ENCODE measurements at regions not wholly inside any gene's neighbourhood (a gene's known extent, or its start where the extent isn't known, plus 50 kb on each side); places are given as distances from the start of the nearest gene placed in this dataset.

DNA sequence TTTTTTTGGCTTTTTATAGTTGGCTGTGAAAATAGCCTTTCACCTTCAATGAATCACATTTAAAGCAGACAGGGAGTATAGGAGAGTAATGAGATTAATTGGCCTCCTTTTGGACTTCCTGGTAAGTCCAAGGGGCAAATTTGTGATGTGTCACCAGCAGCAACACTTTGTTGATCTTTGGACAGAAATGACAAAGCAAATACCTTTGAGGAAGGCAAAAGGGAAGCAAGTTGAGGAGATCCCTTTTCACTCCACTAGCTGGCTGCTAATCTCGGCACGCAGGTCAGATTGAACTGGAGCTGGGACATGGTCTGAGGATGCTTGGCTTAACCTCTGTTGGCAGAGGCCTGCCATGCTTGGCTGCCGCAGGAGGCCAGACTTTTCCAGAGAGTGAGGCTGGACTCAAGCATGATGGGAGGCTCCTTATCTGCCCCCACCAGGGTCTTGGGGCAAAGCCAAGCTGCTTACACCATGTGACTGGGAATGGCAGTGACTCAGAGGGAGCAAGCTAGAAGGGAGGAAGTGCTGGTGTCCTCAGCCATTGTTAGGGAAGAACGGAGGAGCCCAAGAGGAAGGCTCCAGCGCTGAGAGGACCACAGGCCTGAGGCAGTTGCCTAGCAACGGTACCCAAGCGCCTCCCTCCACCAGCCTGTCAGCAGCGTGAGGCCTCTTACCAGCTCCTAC is 174.5 kb upstream of the MAP1B start (continued):
- no peak for TF ChIP-seq ZNF557 (CRISPR knock-in tag; IDR thresholded peaks at IDR 0.05)
- no peak for TF ChIP-seq ZNF781 (CRISPR knock-in tag; IDR thresholded peaks at IDR 0.05; ENCODE audit: borderline replicate concordance, not compliant biosample characterization)
- TF ChIP-seq, protein P1, sequence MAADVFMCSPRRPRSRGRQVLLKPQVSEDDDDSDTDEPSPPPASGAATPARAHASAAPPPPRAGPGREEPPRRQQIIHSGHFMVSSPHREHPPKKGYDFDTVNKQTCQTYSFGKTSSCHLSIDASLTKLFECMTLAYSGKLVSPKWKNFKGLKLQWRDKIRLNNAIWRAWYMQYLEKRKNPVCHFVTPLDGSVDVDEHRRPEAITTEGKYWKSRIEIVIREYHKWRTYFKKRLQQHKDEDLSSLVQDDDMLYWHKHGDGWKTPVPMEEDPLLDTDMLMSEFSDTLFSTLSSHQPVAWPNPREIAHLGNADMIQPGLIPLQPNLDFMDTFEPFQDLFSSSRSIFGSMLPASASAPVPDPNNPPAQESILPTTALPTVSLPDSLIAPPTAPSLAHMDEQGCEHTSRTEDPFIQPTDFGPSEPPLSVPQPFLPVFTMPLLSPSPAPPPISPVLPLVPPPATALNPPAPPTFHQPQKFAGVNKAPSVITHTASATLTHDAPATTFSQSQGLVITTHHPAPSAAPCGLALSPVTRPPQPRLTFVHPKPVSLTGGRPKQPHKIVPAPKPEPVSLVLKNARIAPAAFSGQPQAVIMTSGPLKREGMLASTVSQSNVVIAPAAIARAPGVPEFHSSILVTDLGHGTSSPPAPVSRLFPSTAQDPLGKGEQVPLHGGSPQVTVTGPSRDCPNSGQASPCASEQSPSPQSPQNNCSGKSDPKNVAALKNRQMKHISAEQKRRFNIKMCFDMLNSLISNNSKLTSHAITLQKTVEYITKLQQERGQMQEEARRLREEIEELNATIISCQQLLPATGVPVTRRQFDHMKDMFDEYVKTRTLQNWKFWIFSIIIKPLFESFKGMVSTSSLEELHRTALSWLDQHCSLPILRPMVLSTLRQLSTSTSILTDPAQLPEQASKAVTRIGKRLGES (CRISPR knock-in tag; IDR thresholded peaks at IDR 0.05; ENCODE audit: borderline replicate concordance), result no peak
- no peak for TF ChIP-seq NKX3-1 (CRISPR knock-in tag; IDR thresholded peaks at IDR 0.05)
- TF ChIP-seq HDAC2 (CRISPR knock-in tag; IDR thresholded peaks at IDR 0.05), result no peak
- no peak for TF ChIP-seq ATM (IDR thresholded peaks at IDR 0.05; ENCODE audit: borderline replicate concordance)
- no peak for TF ChIP-seq KMT2B (CRISPR knock-in tag; IDR thresholded peaks at IDR 0.05)
- TF ChIP-seq RFX1 (IDR thresholded peaks at IDR 0.05), result no peak
- TF ChIP-seq ONECUT2 (CRISPR knock-in tag; IDR thresholded peaks at IDR 0.05), result no peak
- peak; percentile 91 for TF ChIP-seq ZNF441 (CRISPR knock-in tag; IDR thresholded peaks at IDR 0.05; ENCODE audit: borderline replicate concordance)
- TF ChIP-seq EED (CRISPR knock-in tag; IDR thresholded peaks at IDR 0.05), result no peak
- TF ChIP-seq, protein P2, sequence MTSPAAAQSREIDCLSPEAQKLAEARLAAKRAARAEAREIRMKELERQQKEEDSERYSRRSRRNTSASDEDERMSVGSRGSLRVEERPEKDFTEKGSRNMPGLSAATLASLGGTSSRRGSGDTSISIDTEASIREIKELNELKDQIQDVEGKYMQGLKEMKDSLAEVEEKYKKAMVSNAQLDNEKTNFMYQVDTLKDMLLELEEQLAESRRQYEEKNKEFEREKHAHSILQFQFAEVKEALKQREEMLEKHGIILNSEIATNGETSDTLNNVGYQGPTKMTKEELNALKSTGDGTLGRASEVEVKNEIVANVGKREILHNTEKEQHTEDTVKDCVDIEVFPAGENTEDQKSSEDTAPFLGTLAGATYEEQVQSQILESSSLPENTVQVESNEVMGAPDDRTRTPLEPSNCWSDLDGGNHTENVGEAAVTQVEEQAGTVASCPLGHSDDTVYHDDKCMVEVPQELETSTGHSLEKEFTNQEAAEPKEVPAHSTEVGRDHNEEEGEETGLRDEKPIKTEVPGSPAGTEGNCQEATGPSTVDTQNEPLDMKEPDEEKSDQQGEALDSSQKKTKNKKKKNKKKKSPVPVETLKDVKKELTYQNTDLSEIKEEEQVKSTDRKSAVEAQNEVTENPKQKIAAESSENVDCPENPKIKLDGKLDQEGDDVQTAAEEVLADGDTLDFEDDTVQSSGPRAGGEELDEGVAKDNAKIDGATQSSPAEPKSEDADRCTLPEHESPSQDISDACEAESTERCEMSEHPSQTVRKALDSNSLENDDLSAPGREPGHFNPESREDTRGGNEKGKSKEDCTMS (CRISPR knock-in tag; conservative IDR thresholded peaks at IDR 0.05), result no peak
- TF ChIP-seq DPF2 (CRISPR knock-in tag; IDR thresholded peaks at IDR 0.05; ENCODE audit: borderline replicate concordance, low read depth), result no peak
- no peak for TF ChIP-seq EZH2 (conservative IDR thresholded peaks at IDR 0.05; ENCODE audit: low read depth, low read length)
- TF ChIP-seq, protein P3, sequence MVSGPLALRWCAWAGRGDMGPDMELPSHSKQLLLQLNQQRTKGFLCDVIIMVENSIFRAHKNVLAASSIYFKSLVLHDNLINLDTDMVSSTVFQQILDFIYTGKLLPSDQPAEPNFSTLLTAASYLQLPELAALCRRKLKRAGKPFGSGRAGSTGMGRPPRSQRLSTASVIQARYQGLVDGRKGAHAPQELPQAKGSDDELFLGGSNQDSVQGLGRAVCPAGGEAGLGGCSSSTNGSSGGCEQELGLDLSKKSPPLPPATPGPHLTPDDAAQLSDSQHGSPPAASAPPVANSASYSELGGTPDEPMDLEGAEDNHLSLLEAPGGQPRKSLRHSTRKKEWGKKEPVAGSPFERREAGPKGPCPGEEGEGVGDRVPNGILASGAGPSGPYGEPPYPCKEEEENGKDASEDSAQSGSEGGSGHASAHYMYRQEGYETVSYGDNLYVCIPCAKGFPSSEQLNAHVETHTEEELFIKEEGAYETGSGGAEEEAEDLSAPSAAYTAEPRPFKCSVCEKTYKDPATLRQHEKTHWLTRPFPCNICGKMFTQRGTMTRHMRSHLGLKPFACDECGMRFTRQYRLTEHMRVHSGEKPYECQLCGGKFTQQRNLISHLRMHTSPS (CRISPR knock-in tag; IDR thresholded peaks at IDR 0.05; ENCODE audit: low read depth), result no peak; the same call in 1 of the 2 replicates
- no peak for TF ChIP-seq ZFP90 (CRISPR knock-in tag; IDR thresholded peaks at IDR 0.05; ENCODE audit: borderline replicate concordance)
- no peak for TF ChIP-seq TAF15 (IDR thresholded peaks at IDR 0.05; ENCODE audit: low read depth, low read length, poor library complexity, severe bottlenecking)
- no peak for TF ChIP-seq ZNF891 (CRISPR knock-in tag; IDR thresholded peaks at IDR 0.05)
- TF ChIP-seq, protein P4, sequence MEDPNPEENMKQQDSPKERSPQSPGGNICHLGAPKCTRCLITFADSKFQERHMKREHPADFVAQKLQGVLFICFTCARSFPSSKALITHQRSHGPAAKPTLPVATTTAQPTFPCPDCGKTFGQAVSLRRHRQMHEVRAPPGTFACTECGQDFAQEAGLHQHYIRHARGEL (CRISPR knock-in tag; IDR thresholded peaks at IDR 0.05), result no peak
- TF ChIP-seq MYC (CRISPR knock-in tag; IDR thresholded peaks at IDR 0.05; ENCODE audit: borderline replicate concordance), result no peak
- TF ChIP-seq ZBTB7A (CRISPR knock-in tag; IDR thresholded peaks at IDR 0.05), result no peak
- TF ChIP-seq SATB2 (CRISPR knock-in tag; IDR thresholded peaks at IDR 0.05), result no peak
- no peak for TF ChIP-seq ZNF749 (CRISPR knock-in tag; IDR thresholded peaks at IDR 0.05; ENCODE audit: borderline replicate concordance)
- no peak for TF ChIP-seq ESRRA (CRISPR knock-in tag; IDR thresholded peaks at IDR 0.05; ENCODE audit: low read depth)
